Liver (tissue), 3 donors: ENCODE measurements at regions not wholly inside any gene's neighbourhood (a gene's known extent, or its start where the extent isn't known, plus 50 kb on each side); places are given as distances from the start of the nearest gene placed in this dataset.
"Not testable (repeated sequence)": the region's sequence is repeated elsewhere in the genome, so short reads cannot be mapped to it uniquely, and the experiment has no call there.

Experiments used
- CTCF ChIP-seq: fragments of 150-350 bp; IDR thresholded peaks from 2 replicates; pipeline ENCODE4 v1.5.1; 2017; ENCODE audit warnings: improper control_type of control experiment, low read depth, low read length; ENCODE audit not compliant: missing input control
- EGR1 ChIP-seq, 2 donors: IDR thresholded peaks; 2 replicates each; pipeline ENCODE4 v1.6.1; 2016 to 2018; ENCODE audit warnings: antibody characterized with exemption in 2 of 2, low read depth in 2 of 2
- FOXA1 ChIP-seq: IDR thresholded peaks from 2 replicates; pipeline ENCODE4 v1.6.1; 2016; ENCODE audit warnings: antibody characterized with exemption
- JUND ChIP-seq, 2 donors: IDR thresholded peaks; 2 replicates each; pipeline ENCODE4 v1.6.1; 2016; ENCODE audit warnings: antibody characterized with exemption in 2 of 2
- NR2F2 ChIP-seq: IDR thresholded peaks from 2 replicates; pipeline ENCODE4 v1.6.1; 2016; ENCODE audit warnings: antibody characterized with exemption
- RAD21 ChIP-seq, 2 donors: IDR thresholded peaks; 2 replicates each; pipeline ENCODE4 v1.6.1; 2016; ENCODE audit warnings: antibody characterized with exemption in 2 of 2, mild to moderate bottlenecking in 2 of 2
- TAF1 ChIP-seq: conservative IDR thresholded peaks from 2 replicates; pipeline ENCODE4 v1.6.1; 2016; ENCODE audit warnings: antibody characterized with exemption, mild to moderate bottlenecking
- YY1 ChIP-seq: IDR thresholded peaks from 2 replicates; pipeline ENCODE4 v1.6.1; 2016; ENCODE audit warnings: antibody characterized with exemption, mild to moderate bottlenecking
- TF ChIP-seq, protein P1 (sequence below): IDR thresholded peaks from 2 replicates; pipeline ENCODE4 v1.6.1; 2016; ENCODE audit warnings: antibody characterized with exemption
- donor health status: healthy.
- donor health status: healthy.

DNA sequence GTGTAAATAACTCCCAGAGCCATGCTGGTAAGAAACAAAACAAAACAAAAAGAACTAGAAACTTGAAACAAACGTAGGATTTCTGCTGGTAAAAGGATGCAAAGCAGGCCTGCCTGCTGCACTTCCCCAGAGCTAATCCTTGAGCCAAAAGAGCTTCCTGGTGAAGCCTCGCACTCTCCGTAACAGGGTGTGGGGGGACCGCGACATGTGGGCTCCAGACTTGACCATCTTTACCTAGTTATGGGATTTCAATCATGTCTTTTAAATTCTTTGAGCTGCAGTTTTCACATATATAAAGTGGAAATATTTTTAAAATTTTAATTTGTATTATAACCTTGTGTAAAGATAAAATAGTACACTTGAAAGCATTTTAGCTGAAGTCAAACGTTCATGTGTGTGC is 92.5 kb downstream of the POTEG start:
- not testable (repeated sequence) for TF ChIP-seq CTCF; FOXA1; YY1; EGR1 (IDR thresholded peaks at IDR 0.05; ENCODE audit: low read depth in 2 of 2); JUND (IDR thresholded peaks at IDR 0.05); RAD21 (IDR thresholded peaks at IDR 0.05); NR2F2; TAF1
- TF ChIP-seq, protein P1, sequence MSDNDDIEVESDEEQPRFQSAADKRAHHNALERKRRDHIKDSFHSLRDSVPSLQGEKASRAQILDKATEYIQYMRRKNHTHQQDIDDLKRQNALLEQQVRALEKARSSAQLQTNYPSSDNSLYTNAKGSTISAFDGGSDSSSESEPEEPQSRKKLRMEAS = not testable (repeated sequence)
